HUES48 (cell line): ENCODE measurements at regions not wholly inside any gene's neighbourhood (a gene's known extent, or its start where the extent isn't known, plus 50 kb on each side); places are given as distances from the start of the nearest gene placed in this dataset.
"Not testable (repeated sequence)": the region's sequence is repeated elsewhere in the genome, so short reads cannot be mapped to it uniquely, and the experiment has no call there.

ENCODE experiments used
- H3K27ac ChIP-seq: one replicate; pipeline ENCODE4 v1.7.0; 2013; ENCODE audit warnings: low read depth, low read length, inconsistent platforms
- H3K27me3 ChIP-seq: 2 replicates; pipeline ENCODE4 v1.6.1; 2013; ENCODE audit warnings: mild to moderate bottlenecking, low read length; ENCODE audit not compliant: control insufficient read depth, insufficient read depth
- H3K36me3 ChIP-seq: 2 replicates; pipeline ENCODE4 v1.6.1; 2013; ENCODE audit warnings: low read length; ENCODE audit not compliant: control insufficient read depth, insufficient read depth
- H3K4me1 ChIP-seq: 2 replicates; pipeline ENCODE4 v1.6.1; 2013; ENCODE audit warnings: mild to moderate bottlenecking, low read length; ENCODE audit not compliant: control insufficient read depth, insufficient read depth
- H3K4me3 ChIP-seq: 2 replicates; pipeline ENCODE4 v1.5.1; 2013; ENCODE audit warnings: mild to moderate bottlenecking, low read depth, low read length
- H3K9ac ChIP-seq: 2 replicates; pipeline ENCODE4 v1.6.1; 2013; ENCODE audit warnings: mild to moderate bottlenecking, low read depth, low read length, moderate library complexity
- H3K9me3 ChIP-seq: 2 replicates; pipeline ENCODE4 v1.6.1; 2013; ENCODE audit warnings: low read length; ENCODE audit not compliant: control insufficient read depth, insufficient read depth

- no peak overlapping the region for H3K9ac ChIP-seq
Observed at GRCh38 chr7:91690541-91691070, 189.9 kb downstream of the MTERF1 start.

GRCh38 chr7:91691865-91692264 is 188.6 kb downstream of the MTERF1 start:
- Histone ChIP-seq H3K9me3 (no peaks in the 10 kb centered on the region), H3K36me3 (no peaks in the 10 kb centered on the region), H3K27ac (no peak overlapping the region), H3K4me3 (no peak overlapping the region), H3K27me3 (no peaks in the 10 kb centered on the region), H3K4me1 (peaks cover 18% of the 10 kb centered on the region), H3K9ac (no peak overlapping the region)

More at GRCh38 chr7:91690541-91691070, 189.9 kb downstream of the MTERF1 start:
- Histone ChIP-seq H3K4me1 (peaks cover 18% of the 10 kb centered on the region), H3K9me3 (no peaks in the 10 kb centered on the region), H3K4me3 (no peak overlapping the region), H3K36me3 (no peaks in the 10 kb centered on the region), H3K27ac (no peak overlapping the region), H3K27me3 (no peaks in the 10 kb centered on the region)

- H3K4me1 ChIP-seq: peaks cover 18% of the 10 kb centered on the region
- H3K27me3 ChIP-seq: no peaks in the 10 kb centered on the region
- H3K36me3 ChIP-seq: no peaks in the 10 kb centered on the region
- H3K4me3 ChIP-seq: no peak overlapping the region; the same call in 1 of the 2 replicates
- no peak overlapping the region for H3K27ac ChIP-seq
- no peak overlapping the region for H3K9ac ChIP-seq
- H3K9me3 ChIP-seq: no peaks in the 10 kb centered on the region
Observed at GRCh38 chr7:91692800-91693199, 187.7 kb downstream of the MTERF1 start.

GRCh38 chr7:91694351-91694841 is 186.1 kb downstream of the MTERF1 start:
- Histone ChIP-seq H3K4me3 (no peak overlapping the region), H3K9me3 (peaks cover 4% of the 10 kb centered on the region; the same call in 1 of the 2 replicates), H3K36me3 (no peaks in the 10 kb centered on the region), H3K27me3 (no peaks in the 10 kb centered on the region), H3K4me1 (peaks cover 18% of the 10 kb centered on the region), H3K27ac (no peak overlapping the region), H3K9ac (no peak overlapping the region)

GRCh38 chr7:91710881-91711280 is 169.6 kb downstream of the MTERF1 start:
- H3K9ac ChIP-seq: no peak overlapping the region
- H3K9me3 ChIP-seq: no peaks in the 10 kb centered on the region
- no peak overlapping the region for H3K4me3 ChIP-seq
- H3K27ac ChIP-seq: no peak overlapping the region
- no peaks in the 10 kb centered on the region for H3K27me3 ChIP-seq
- H3K36me3 ChIP-seq: no peaks in the 10 kb centered on the region
- H3K4me1 ChIP-seq: no peaks in the 10 kb centered on the region

- Histone ChIP-seq H3K4me1 (0 out of 2 replicates have a peak, but pooled peaks cover 6% of the 10 kb centered on the region), H3K36me3 (no peaks in the 10 kb centered on the region), H3K4me3 (no peak overlapping the region), H3K27me3 (no peaks in the 10 kb centered on the region), H3K27ac (no peak overlapping the region), H3K9me3 (no peaks in the 10 kb centered on the region), H3K9ac (no peak overlapping the region)
Observed at GRCh38 chr7:91713669-91714068, 166.8 kb downstream of the MTERF1 start.

DNA sequence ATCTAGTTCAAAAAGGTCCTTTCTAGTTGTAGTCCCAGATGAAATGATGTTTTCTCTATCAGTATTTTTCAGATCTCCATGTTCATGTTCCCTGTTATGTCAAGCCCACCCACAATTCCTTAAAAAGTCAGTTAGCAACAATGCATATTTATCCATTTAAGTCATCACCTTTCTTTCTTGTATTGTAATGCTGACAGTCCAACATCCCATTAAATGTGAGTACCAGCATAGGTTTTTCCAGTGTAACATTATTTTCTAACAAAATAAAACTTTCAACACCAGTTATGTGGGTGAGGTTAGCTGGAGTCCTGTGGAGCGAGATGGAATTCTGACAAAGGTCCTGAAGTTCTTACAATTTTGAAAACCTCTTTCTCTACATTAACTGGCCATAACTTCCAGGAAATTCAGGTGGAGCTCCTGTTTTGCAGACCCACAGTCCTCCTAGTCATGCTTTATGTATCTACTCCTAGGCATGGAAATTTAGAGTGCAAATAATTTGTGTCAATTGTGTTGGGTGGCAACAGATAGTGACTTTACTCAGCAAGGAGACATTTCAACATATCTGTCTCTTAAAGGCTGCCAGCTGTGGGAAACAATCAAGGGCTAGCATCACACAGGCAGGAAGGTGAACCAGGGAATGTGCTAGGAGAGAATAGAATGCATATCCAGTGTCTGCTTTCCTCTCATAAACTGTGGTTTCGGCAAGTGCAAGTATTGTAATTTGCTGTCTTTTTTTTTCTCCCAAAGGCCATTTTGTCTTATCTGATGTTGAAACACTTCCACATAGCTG is 162.6 kb downstream of the MTERF1 start:
- H3K27me3 ChIP-seq: no peaks in the 10 kb centered on the region
- H3K9ac ChIP-seq: no peak overlapping the region
- no peaks in the 10 kb centered on the region for H3K9me3 ChIP-seq
- H3K27ac ChIP-seq: peak overlapping the region; percentile 32
- H3K36me3 ChIP-seq: no peaks in the 10 kb centered on the region
- 0 out of 2 replicates have a peak, but pooled peaks cover 6% of the 10 kb centered on the region for H3K4me1 ChIP-seq
- H3K4me3 ChIP-seq: no peak overlapping the region

GRCh38 chr7:91719008-91719407 is 161.5 kb downstream of the MTERF1 start:
- Histone ChIP-seq H3K36me3 (no peaks in the 10 kb centered on the region), H3K4me3 (no peak overlapping the region), H3K27ac (peak overlapping the region; percentile 46), H3K9ac (no peak overlapping the region), H3K9me3 (no peaks in the 10 kb centered on the region), H3K27me3 (no peaks in the 10 kb centered on the region), H3K4me1 (0 out of 2 replicates have a peak, but pooled peaks cover 6% of the 10 kb centered on the region)

DNA sequence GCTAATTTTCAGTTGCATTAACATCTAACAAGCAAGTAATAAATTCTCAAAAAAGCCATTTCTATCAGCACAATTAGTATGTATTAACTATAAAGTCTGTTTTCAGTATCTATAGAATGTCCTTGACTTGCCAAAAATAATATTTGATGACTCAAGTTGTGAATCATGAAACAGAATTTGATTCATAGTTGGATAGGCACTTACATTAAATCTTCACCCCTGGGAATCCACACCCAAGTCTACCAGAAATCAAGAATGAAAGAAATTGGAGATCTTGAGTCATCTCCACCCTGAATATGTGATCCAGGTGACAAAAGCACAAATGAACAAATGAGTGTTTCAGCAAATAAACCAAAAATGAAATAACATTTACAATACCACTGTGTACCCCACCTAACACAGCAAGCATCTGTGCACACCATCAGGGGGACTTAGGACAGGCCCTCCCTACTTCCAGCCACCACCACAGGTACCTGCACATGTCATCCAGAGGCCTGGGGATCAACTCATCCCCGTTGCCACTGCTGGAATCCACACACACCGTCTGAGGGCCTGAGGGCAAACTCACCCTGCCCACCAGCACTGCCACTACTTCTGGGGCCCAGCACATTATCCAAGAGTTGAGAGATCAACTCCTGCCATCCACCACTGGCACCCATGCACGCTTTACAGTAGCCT is 160.1 kb downstream of the MTERF1 start:
- H3K4me3 ChIP-seq: no peak overlapping the region
- H3K9me3 ChIP-seq: no peaks in the 10 kb centered on the region
- no peak overlapping the region for H3K27ac ChIP-seq
- H3K36me3 ChIP-seq: no peaks in the 10 kb centered on the region
- no peak overlapping the region for H3K9ac ChIP-seq
- H3K4me1 ChIP-seq: 0 out of 2 replicates have a peak, but pooled peaks cover 6% of the 10 kb centered on the region
- no peaks in the 10 kb centered on the region for H3K27me3 ChIP-seq

GRCh38 chr7:91722831-91723230 is 157.7 kb downstream of the MTERF1 start:
- no peaks in the 10 kb centered on the region for H3K9me3 ChIP-seq
- 0 out of 2 replicates have a peak, but pooled peaks cover 2% of the 10 kb centered on the region for H3K4me1 ChIP-seq
- no peaks in the 10 kb centered on the region for H3K36me3 ChIP-seq
- H3K27ac ChIP-seq: no peak overlapping the region
- no peaks in the 10 kb centered on the region for H3K27me3 ChIP-seq
- no peak overlapping the region for H3K4me3 ChIP-seq
- H3K9ac ChIP-seq: no peak overlapping the region

DNA sequence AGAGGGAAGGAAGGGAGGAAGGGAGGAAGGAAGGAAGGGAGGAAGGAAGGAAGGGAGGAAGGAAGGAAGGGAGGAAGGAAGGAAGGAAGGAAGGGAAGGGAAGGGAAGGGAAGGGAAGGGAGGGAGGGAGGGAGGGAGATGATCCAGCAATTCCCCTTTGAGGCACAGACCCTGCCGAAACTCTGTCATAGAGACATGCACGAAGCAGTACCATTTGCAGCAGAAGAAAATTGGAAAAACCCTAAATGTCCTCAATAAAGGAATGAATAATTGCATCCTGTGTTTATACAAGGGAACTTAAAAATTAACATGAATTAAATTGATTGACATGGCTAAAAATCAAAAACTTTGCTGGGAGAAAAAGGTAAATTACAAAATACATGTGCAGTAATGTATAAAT is 151.5 kb downstream of the MTERF1 start:
- H3K4me1 ChIP-seq, H3K27me3 ChIP-seq, H3K27ac ChIP-seq, H3K9ac ChIP-seq, H3K36me3 ChIP-seq, H3K9me3 ChIP-seq, H3K4me3 ChIP-seq: not testable (repeated sequence)
